ENCODE measurements at regions not wholly inside any gene's neighbourhood (a gene's known extent, or its start where the extent isn't known, plus 50 kb on each side); places are given as distances from the start of the nearest gene placed in this dataset.

DNA sequence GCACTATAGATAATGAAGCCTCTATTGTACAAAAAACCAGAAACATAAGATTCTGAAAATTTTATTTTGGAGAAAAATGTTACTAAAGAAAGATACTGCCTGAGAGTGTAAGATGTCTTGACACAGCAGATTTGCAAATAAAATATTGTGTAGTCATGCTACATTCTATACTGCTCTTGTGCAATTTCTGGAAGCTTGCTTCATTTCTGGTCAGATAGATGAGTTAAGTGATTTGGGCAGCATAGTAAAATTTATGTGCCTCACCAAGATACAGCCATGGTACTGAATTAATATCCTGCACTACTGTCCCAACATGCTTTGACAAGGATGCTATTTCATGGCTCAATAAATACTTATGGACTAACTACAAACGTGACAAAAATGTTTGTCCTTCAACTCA lies 55.1 kb upstream of the STARD13 start:
- Histone ChIP-seq H3K27ac (no peak overlapping the region), H3K27me3 (ENCODE audit: insufficient read depth, low read depth, severe bottlenecking) (no peaks in the 10 kb centered on the region), H3K36me3 (no peaks in the 10 kb centered on the region), H3K4me3 (ENCODE audit: low read depth, low read length) (no peak overlapping the region), H3K9me3 (ENCODE audit: severe bottlenecking) (no peaks in the 10 kb centered on the region)
- no peak for DNase-seq
- TF ChIP-seq, protein P1, sequence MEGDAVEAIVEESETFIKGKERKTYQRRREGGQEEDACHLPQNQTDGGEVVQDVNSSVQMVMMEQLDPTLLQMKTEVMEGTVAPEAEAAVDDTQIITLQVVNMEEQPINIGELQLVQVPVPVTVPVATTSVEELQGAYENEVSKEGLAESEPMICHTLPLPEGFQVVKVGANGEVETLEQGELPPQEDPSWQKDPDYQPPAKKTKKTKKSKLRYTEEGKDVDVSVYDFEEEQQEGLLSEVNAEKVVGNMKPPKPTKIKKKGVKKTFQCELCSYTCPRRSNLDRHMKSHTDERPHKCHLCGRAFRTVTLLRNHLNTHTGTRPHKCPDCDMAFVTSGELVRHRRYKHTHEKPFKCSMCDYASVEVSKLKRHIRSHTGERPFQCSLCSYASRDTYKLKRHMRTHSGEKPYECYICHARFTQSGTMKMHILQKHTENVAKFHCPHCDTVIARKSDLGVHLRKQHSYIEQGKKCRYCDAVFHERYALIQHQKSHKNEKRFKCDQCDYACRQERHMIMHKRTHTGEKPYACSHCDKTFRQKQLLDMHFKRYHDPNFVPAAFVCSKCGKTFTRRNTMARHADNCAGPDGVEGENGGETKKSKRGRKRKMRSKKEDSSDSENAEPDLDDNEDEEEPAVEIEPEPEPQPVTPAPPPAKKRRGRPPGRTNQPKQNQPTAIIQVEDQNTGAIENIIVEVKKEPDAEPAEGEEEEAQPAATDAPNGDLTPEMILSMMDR (IDR thresholded peaks at IDR 0.05; ENCODE audit: low read depth, low read length) = no peak

DNA sequence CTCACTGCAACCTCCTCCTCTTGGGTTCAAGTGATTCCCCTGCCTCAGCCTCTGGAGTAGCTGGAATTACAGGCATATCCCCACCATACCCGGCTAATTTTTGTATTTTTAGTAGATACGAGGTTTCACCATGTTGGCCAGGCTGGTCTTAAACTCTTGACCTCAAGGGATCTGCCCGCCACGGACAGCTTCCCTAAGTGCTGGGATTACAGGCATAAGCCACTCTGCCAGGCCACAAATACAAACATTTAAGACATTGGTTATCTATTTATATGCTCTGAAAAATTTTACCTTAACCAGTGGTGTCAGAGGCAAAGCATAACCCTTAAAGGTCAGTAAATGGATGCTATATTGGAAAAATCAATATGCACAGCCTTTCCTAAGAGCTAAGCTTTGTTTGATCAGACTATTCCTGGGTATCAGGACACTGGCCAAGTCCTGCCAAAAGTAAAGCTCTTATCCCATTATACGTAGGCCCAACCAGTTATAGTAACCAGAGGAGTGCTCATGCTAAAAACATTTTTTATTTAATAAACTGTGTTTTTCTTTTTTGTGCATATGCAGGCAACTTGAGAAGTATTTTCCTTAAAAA lies 56.4 kb upstream of the STARD13 start:
- TF ChIP-seq, protein P1 (IDR thresholded peaks at IDR 0.05; ENCODE audit: low read depth, low read length) = no peak
- Histone ChIP-seq H3K4me3 (ENCODE audit: low read depth, low read length) (no peak overlapping the region), H3K9me3 (ENCODE audit: severe bottlenecking) (no peaks in the 10 kb centered on the region), H3K27ac (no peak overlapping the region), H3K36me3 (no peaks in the 10 kb centered on the region), H3K27me3 (ENCODE audit: insufficient read depth, low read depth, severe bottlenecking) (no peaks in the 10 kb centered on the region)
- DNase-seq = no peak

DNA sequence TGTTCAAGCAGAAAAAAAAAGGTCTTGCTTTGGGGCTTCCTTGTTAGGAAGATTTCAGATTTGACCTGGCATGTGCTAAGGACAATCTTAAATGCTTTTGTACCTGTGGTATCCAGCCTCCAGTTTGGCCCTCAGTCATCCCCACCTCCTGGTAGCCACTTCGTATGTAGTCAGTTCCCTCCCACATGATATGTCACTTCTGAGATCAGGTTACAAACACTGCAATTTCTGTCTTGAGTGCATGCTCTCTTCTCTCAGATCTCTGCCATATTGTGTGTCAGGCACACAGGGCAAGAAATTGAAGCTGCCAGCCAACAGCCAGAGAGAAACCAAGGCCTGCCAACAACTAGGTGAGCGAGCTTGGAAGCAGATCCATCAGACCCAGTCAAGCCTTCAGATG lies 60.3 kb upstream of the STARD13 start:
- TF ChIP-seq, protein P1 (IDR thresholded peaks at IDR 0.05; ENCODE audit: low read depth, low read length) = no peak
- Histone ChIP-seq H3K27ac (no peak overlapping the region), H3K9me3 (ENCODE audit: severe bottlenecking) (no peaks in the 10 kb centered on the region), H3K27me3 (ENCODE audit: insufficient read depth, low read depth, severe bottlenecking) (no peaks in the 10 kb centered on the region), H3K36me3 (no peaks in the 10 kb centered on the region), H3K4me3 (ENCODE audit: low read depth, low read length) (no peak overlapping the region)
- no peak for DNase-seq

DNA sequence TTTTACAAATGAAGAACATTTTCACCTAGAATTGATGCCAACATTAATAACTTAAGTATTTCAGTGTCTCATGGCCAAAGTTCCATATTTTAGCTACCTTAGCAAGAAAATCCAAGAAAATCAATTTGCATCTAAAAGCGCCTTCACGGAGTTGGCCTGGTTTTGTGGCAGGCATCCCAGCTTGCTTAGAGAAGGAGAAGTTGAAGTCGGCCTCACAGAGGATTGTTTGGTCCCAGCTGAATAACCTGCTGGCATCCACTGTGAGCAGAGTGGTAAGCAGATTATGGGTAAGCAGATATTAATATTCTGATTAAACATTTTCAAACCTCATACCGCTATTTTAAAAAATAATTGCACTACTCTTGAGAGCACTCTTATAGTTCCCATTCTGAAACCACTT lies 62.3 kb upstream of the STARD13 start:
- TF ChIP-seq, protein P1 (IDR thresholded peaks at IDR 0.05; ENCODE audit: low read depth, low read length) = no peak
- Histone ChIP-seq H3K27me3 (ENCODE audit: insufficient read depth, low read depth, severe bottlenecking) (no peaks in the 10 kb centered on the region), H3K27ac (no peak overlapping the region), H3K4me3 (ENCODE audit: low read depth, low read length) (no peak overlapping the region), H3K36me3 (no peaks in the 10 kb centered on the region), H3K9me3 (ENCODE audit: severe bottlenecking) (no peaks in the 10 kb centered on the region)
- DNase-seq = no peak

DNA sequence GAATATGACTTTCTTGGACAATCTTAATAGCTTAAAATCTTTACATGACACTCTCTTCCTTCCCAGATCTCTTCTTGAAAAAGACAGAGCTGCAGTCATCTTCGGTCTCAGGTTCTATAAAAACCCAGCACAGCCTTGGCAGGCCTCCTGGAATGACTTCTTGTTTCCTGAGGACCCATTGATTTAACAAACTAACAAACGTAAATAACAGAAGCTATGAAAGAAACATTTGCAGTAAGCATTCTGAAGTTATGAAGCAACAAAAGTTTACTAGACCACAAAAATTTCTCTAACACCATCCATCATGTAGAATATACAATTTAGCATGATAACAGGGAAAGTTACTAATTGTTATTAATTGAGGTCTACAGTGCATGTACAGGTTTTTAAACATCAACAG lies 62.8 kb upstream of the STARD13 start:
- H3K4me3 ChIP-seq (ENCODE audit: low read depth, low read length) = no peak overlapping the region
- no peak for DNase-seq
- no peak overlapping the region for H3K27ac ChIP-seq
- H3K27me3 ChIP-seq (ENCODE audit: insufficient read depth, low read depth, severe bottlenecking) = no peaks in the 10 kb centered on the region
- no peaks in the 10 kb centered on the region for H3K36me3 ChIP-seq
- no peaks in the 10 kb centered on the region for H3K9me3 ChIP-seq (ENCODE audit: severe bottlenecking)
- TF ChIP-seq, protein P1 (IDR thresholded peaks at IDR 0.05; ENCODE audit: low read depth, low read length) = no peak

All from WERI-Rb-1 (cell line).